ENCODE measurements at regions not wholly inside any gene's neighbourhood (a gene's known extent, or its start where the extent isn't known, plus 50 kb on each side); places are given as distances from the start of the nearest gene placed in this dataset.

DNA sequence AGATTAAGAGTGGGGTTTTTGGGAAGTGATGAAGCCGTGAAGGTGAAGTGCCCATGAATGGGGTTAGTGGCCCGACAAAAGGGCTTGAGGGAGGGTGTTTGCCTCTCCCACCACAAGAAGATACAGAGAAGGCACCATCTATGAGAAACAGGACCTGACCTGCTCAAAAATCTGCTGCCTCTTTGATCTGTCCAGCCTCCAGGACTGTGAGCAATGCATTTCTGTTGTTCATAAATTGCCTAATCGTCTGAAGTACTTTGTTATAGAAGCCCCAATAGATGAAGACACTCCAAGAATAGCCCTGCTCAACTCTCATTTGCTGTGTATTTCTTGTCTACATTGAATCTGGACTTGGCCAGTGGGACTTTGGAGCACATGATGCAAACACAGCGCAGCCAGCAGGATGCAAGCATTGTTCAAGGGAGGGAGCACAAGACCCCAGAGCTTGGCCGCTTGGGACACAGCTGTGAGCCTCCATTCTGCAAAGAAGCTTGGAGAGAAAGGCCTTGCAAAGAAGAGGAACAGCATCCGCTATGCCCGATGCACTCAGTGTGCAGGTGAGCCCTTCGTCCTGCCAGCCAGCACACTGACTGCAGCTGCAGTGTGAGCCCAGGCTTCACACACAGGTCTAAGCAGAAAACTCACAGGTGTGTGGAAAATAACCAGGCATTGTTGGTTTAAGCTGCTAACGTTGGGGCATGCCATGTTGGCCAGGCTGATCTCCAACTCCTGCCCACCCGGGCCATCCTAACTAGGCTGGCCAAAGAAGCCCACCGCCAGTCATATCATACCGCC, 73.2 kb upstream of the KLF6 start:
- H3K4me1 Mint-ChIP-seq, result no peaks in the 10 kb centered on the region
- ATAC-seq (ENCODE audit: low read depth) (no peak), DNase-seq (no peak)
- POLR2A ChIA-PET, result interaction anchor here (0.8 kb wide), 1 partner anchor 73 kb away, joined by 3 read pairs; the partner anchor contains the start of gene KLF6
- no peaks in the 10 kb centered on the region for H3K36me3 Mint-ChIP-seq
- H3K27me3 Mint-ChIP-seq, result no peaks in the 10 kb centered on the region
- no peak overlapping the region for H3K27ac Mint-ChIP-seq
- no peak overlapping the region for H3K4me3 Mint-ChIP-seq
- no peaks in the 10 kb centered on the region for H3K9me3 Mint-ChIP-seq

GRCh38 chr10:3857318-3857717, 72.3 kb upstream of the KLF6 start:
- no peak overlapping the region for H3K27ac Mint-ChIP-seq
- H3K4me3 Mint-ChIP-seq, result no peak overlapping the region
- ATAC-seq (ENCODE audit: low read depth), result no peak
- POLR2A ChIA-PET, result no interaction called here
- peaks cover 3% of the 10 kb centered on the region for H3K4me1 Mint-ChIP-seq
- DNase-seq, result no peak
- no peaks in the 10 kb centered on the region for H3K9me3 Mint-ChIP-seq
- H3K36me3 Mint-ChIP-seq, result no peaks in the 10 kb centered on the region
- no peaks in the 10 kb centered on the region for H3K27me3 Mint-ChIP-seq

- DNase-seq (no peak), ATAC-seq (ENCODE audit: low read depth) (no peak)
- peaks cover 10% of the 10 kb centered on the region for H3K4me1 Mint-ChIP-seq
- H3K9me3 Mint-ChIP-seq, result no peaks in the 10 kb centered on the region
- POLR2A ChIA-PET, result no interaction called here
- no peak overlapping the region for H3K4me3 Mint-ChIP-seq
- H3K27ac Mint-ChIP-seq, result no peak overlapping the region
- no peaks in the 10 kb centered on the region for H3K27me3 Mint-ChIP-seq
- H3K36me3 Mint-ChIP-seq, result no peaks in the 10 kb centered on the region
Measured at GRCh38 chr10:3856593-3856992, 71.6 kb upstream of the KLF6 start.

- H3K27ac Mint-ChIP-seq, result no peak overlapping the region
Measured at GRCh38 chr10:3853547-3854303, 68.7 kb upstream of the KLF6 start.

GRCh38 chr10:3853016-3853415, 68.0 kb upstream of the KLF6 start:
- peaks cover 6% of the 10 kb centered on the region for H3K9me3 Mint-ChIP-seq
- H3K36me3 Mint-ChIP-seq, result peaks cover 2% of the 10 kb centered on the region
- DNase-seq (no peak), ATAC-seq (ENCODE audit: low read depth) (no peak)
- no peak overlapping the region for H3K4me3 Mint-ChIP-seq
- no peaks in the 10 kb centered on the region for H3K27me3 Mint-ChIP-seq
- no peak overlapping the region for H3K27ac Mint-ChIP-seq
- POLR2A ChIA-PET, result interaction anchor here (1.0 to 5.0 kb wide), 3 partner anchors 12 to 69 kb away, joined by 4 to 35 read pairs (median 4); partner anchors contain the start of gene KLF6
- peaks cover 19% of the 10 kb centered on the region for H3K4me1 Mint-ChIP-seq

More at GRCh38 chr10:3853547-3854303, 68.7 kb upstream of the KLF6 start:
- Mint-ChIP-seq H3K4me3 (no peak overlapping the region), H3K27me3 (no peaks in the 10 kb centered on the region), H3K9me3 (peaks cover 6% of the 10 kb centered on the region), H3K4me1 (peaks cover 19% of the 10 kb centered on the region), H3K36me3 (peaks cover 2% of the 10 kb centered on the region)
- ATAC-seq (ENCODE audit: low read depth) (no peak), DNase-seq (no peak)
- POLR2A ChIA-PET, result interaction anchor here (1.0 to 5.0 kb wide), 3 partner anchors 12 to 69 kb away, joined by 4 to 35 read pairs (median 4); partner anchors contain the start of gene KLF6

DNA sequence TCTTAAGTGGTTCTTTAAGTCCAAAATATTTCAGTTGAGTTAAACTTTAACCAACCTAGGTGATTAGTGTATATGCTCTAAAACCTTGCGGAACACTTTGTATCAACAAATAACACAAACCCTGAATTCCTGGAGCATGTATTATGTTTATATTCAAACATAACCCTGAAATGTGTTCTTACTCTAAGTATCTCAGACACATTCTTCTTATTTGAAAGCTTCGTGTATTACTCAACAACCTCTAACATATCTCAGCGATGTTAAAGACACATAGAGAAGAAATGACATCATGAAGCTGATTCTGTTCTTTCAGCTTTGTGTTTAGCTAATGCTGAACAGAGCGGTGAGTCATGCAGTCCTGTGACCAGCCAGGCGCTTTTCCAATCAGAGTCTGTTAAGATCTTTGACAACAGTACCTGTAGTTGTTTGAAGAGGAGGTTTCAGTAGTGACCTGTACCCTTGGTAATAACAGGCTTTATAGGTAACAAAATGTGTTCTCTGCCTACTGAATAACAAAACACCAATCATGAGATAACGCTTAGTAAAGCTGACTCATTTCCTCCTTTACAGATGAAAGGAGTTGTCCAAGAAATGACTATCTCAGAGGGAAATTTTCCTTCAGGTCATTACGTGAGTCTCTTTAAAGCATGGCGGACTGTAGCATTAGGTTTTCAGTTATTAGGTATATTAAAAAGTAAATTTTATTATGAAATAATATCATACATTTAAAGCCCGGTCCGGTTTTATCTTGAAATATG, 67.3 kb upstream of the KLF6 start:
- Mint-ChIP-seq H3K4me1 (peaks cover 19% of the 10 kb centered on the region), H3K4me3 (no peak overlapping the region), H3K9me3 (peaks cover 6% of the 10 kb centered on the region), H3K36me3 (peaks cover 2% of the 10 kb centered on the region), H3K27ac (peak overlapping the region; percentile 55), H3K27me3 (no peaks in the 10 kb centered on the region)
- DNase-seq (no peak), ATAC-seq (ENCODE audit: low read depth) (peak; percentile 89)
- POLR2A ChIA-PET, result interaction anchor here (0.8 to 5.0 kb wide), 6 partner anchors 13 to 108 kb away, joined by 3 to 35 read pairs (median 4); partner anchors contain the start of gene KLF6

DNA sequence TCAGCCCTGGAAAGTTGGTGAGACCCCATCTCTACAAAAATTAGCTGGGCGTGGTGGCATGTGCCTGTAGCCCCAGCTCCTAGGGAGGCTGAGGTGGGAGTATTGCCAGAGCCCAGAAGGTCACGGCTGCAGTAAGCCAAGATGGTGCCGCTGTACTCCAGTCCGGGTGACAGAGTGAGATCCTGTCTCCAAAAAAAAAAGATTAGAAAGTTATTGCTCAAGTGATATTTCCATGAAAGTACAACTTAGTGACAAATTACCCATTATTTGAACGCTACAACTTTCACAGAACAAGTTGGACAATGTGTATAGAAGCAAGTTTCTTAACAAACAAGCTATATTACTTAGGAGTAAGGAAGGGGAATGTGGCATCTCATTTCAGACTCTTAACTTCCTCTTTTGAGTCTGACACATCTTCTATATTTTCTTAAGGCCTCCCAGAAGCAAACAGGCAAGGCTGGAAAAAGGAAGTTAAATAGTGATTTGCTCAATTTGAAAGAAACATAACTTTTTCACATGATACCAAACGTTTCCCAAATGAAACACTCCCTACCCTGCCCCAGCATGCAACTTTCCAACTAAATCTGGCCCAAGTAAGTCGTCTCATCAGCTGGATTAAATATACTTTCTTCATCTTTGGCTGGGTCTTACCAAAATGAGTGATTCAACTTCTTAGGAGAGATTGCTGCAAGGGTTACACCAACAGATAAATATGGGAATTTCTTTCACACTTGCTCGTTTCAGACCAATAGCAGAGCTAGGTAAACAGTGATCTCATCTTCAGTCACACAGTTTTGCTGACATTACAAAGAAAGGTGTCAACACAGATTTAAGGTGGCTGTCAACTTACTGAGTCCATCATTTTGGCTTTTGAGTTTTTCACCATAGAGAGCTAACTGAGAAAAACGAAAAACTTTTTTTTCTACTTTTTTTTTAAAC, 66.3 kb upstream of the KLF6 start:
- peak overlapping the region; percentile 20 for H3K27ac Mint-ChIP-seq
- H3K4me3 Mint-ChIP-seq, result no peak overlapping the region
- ATAC-seq (ENCODE audit: low read depth) (no peak), DNase-seq (no peak)
- POLR2A ChIA-PET, result interaction anchor here (0.8 to 5.0 kb wide), 4 partner anchors 14 to 109 kb away, joined by 3 to 35 read pairs (median 4); partner anchors contain the start of gene KLF6
- H3K9me3 Mint-ChIP-seq, result peaks cover 6% of the 10 kb centered on the region
- H3K27me3 Mint-ChIP-seq, result no peaks in the 10 kb centered on the region
- H3K36me3 Mint-ChIP-seq, result peaks cover 2% of the 10 kb centered on the region
- peaks cover 19% of the 10 kb centered on the region for H3K4me1 Mint-ChIP-seq

GRCh38 chr10:3848775-3849635, 64.0 kb upstream of the KLF6 start:
- H3K36me3 Mint-ChIP-seq, result peaks cover 5% of the 10 kb centered on the region
- H3K27ac Mint-ChIP-seq, result no peak overlapping the region
- DNase-seq, result no peak
- H3K4me3 Mint-ChIP-seq, result no peak overlapping the region
- peaks cover 10% of the 10 kb centered on the region for H3K9me3 Mint-ChIP-seq
- no peak for ATAC-seq (ENCODE audit: low read depth)
- H3K4me1 Mint-ChIP-seq, result peaks cover 19% of the 10 kb centered on the region
- POLR2A ChIA-PET, result no interaction called here
- no peaks in the 10 kb centered on the region for H3K27me3 Mint-ChIP-seq

GRCh38 chr10:3848005-3848774, 63.2 kb upstream of the KLF6 start:
- H3K4me3 Mint-ChIP-seq, result no peak overlapping the region
- H3K36me3 Mint-ChIP-seq, result peaks cover 5% of the 10 kb centered on the region
- no peaks in the 10 kb centered on the region for H3K27me3 Mint-ChIP-seq
- H3K4me1 Mint-ChIP-seq, result peaks cover 19% of the 10 kb centered on the region
- POLR2A ChIA-PET, result no interaction called here
- H3K9me3 Mint-ChIP-seq, result peaks cover 10% of the 10 kb centered on the region
- ATAC-seq (ENCODE audit: low read depth) (no peak), DNase-seq (no peak)
- H3K27ac Mint-ChIP-seq, result no peak overlapping the region

- peaks cover 10% of the 10 kb centered on the region for H3K9me3 Mint-ChIP-seq
- DNase-seq (no peak), ATAC-seq (ENCODE audit: low read depth) (no peak)
- POLR2A ChIA-PET, result no interaction called here
- H3K4me3 Mint-ChIP-seq, result no peak overlapping the region
- no peaks in the 10 kb centered on the region for H3K27me3 Mint-ChIP-seq
- H3K4me1 Mint-ChIP-seq, result peaks cover 10% of the 10 kb centered on the region
- H3K36me3 Mint-ChIP-seq, result peaks cover 5% of the 10 kb centered on the region
- H3K27ac Mint-ChIP-seq, result no peak overlapping the region
Measured at GRCh38 chr10:3846736-3847135, 61.7 kb upstream of the KLF6 start.

GRCh38 chr10:3844491-3845025, 59.5 kb upstream of the KLF6 start:
- POLR2A ChIA-PET, result no interaction called here
- Mint-ChIP-seq H3K9me3 (peaks cover 6% of the 10 kb centered on the region), H3K27me3 (no peaks in the 10 kb centered on the region), H3K4me3 (no peak overlapping the region), H3K36me3 (peaks cover 7% of the 10 kb centered on the region), H3K27ac (no peak overlapping the region), H3K4me1 (peaks cover 2% of the 10 kb centered on the region)
- no peak for DNase-seq
- ATAC-seq (ENCODE audit: low read depth), result no peak
